Sigmoid colon (tissue), 6 donors: ENCODE measurements at regions not wholly inside any gene's neighbourhood (a gene's known extent, or its start where the extent isn't known, plus 50 kb on each side); places are given as distances from the start of the nearest gene placed in this dataset.

Source experiments
- DNase-seq: peaks from one replicate; pipeline ENCODE4 v3.0.0-alpha.2; 2019
- H3K27ac ChIP-seq, 4 donors: fragments of 200-600 bp; sonication (generic); one replicate each; pipeline ENCODE4 v1.5.1; 2016 to 2019; ENCODE audit warnings: mild to moderate bottlenecking in 1 of 4
- H3K27me3 ChIP-seq, 3 donors: fragments of 200-600 bp; sonication (generic); one replicate each; pipeline ENCODE4 v1.5.1; 2019; ENCODE audit warnings: mild to moderate bottlenecking in 1 of 3
- H3K36me3 ChIP-seq, 4 donors: fragments of 200-600 bp; sonication (generic); one replicate each; pipeline ENCODE4 v1.5.1; 2016 to 2019
- H3K4me1 ChIP-seq, 4 donors: fragments of 200-600 bp; sonication (generic); one replicate each; pipeline ENCODE4 v1.5.1; 2017 to 2019
- H3K4me3 ChIP-seq, 4 donors: fragments of 200-600 bp; sonication (generic); one replicate each; pipeline ENCODE4 v1.5.1; 2017 to 2019; ENCODE audit warnings: mild to moderate bottlenecking in 2 of 4, moderate library complexity in 1 of 4
- H3K9me3 ChIP-seq, 4 donors: fragments of 200-600 bp in 3 of 4; sonication (generic) in 3 of 4; one replicate each; pipeline versions ENCODE4 v1.5.1 to v1.6.1; 2013 to 2019
- CTCF ChIP-seq, 4 experiments: fragments of 450-650 bp in 3 of 4; fragments of 200-600 bp in 1 of 4; IDR thresholded peaks; one replicate each; pipeline ENCODE4 v1.5.1; 2016 to 2019; ENCODE audit warnings: antibody characterized with exemption in 4 of 4, mild to moderate bottlenecking in 3 of 4, moderate library complexity in 2 of 4
- EP300 ChIP-seq, 4 donors: sonication (generic); formaldehyde crosslinking; IDR thresholded peaks; one replicate each; pipeline ENCODE4 v1.6.1; 2017; ENCODE audit warnings: antibody characterized with exemption in 4 of 4
- POLR2A ChIP-seq, 2 donors: fragments of 450-650 bp; IDR thresholded peaks; one replicate each; pipeline ENCODE4 v1.6.1; 2016; ENCODE audit warnings: antibody characterized with exemption in 2 of 2, mild to moderate bottlenecking in 2 of 2, moderate library complexity in 2 of 2
- POLR2AphosphoS5 ChIP-seq, 4 donors: sonication (generic); formaldehyde crosslinking; IDR thresholded peaks; one replicate each; pipeline ENCODE4 v1.6.1; 2017; ENCODE audit warnings: antibody characterized with exemption in 4 of 4
- WGBS, 2 donors: extraction: QIAGEN DNeasy Blood & Tissue Kit; methylation state at CpG; one replicate each; pipeline ENCODE4 v1.1.7; 2013; 5-methylcytosine and 5-hydroxymethylcytosine counted together
- intact Hi-C: fragments of 100-400 bp; cut with DNase I; formaldehyde crosslinking; loops from one replicate; pipeline ENCODE4 v1.15.1; 2023
- donor health status: healthy with polysubstance abuse.
- donor health status: healthy.

- Histone ChIP-seq H3K9me3 (no peaks in the 10 kb centered on the region), H3K36me3 (no peaks in the 10 kb centered on the region), H3K4me3 (no peak overlapping the region), H3K27me3 (no peaks in the 10 kb centered on the region), H3K27ac (no peak overlapping the region), H3K4me1 (no peaks in the 10 kb centered on the region)
- intact Hi-C loops, result no loop called here
- WGBS, 2 donors, result 56 to 71% methylated on average over 11 of the region's 11 CpGs
- DNase-seq, result no peak
- TF ChIP-seq CTCF (IDR thresholded peaks at IDR 0.05), result no peak
- no peak for TF ChIP-seq POLR2AphosphoS5 (IDR thresholded peaks at IDR 0.05)
- TF ChIP-seq POLR2A (IDR thresholded peaks at IDR 0.05), result no peak
- TF ChIP-seq EP300 (IDR thresholded peaks at IDR 0.05), result no peak
Measured at GRCh38 chr5:166083183-166083959, 2208.1 kb upstream of the WWC1 start.

- Histone ChIP-seq H3K9me3 (no peaks in the 10 kb centered on the region), H3K27me3 (no peaks in the 10 kb centered on the region), H3K4me1 (no peaks in the 10 kb centered on the region), H3K4me3 (no peak overlapping the region), H3K36me3 (no peaks in the 10 kb centered on the region), H3K27ac (no peak overlapping the region)
- TF ChIP-seq POLR2AphosphoS5 (IDR thresholded peaks at IDR 0.05), result no peak
- no peak for TF ChIP-seq EP300 (IDR thresholded peaks at IDR 0.05)
- TF ChIP-seq CTCF (IDR thresholded peaks at IDR 0.05), result no peak
- no peak for TF ChIP-seq POLR2A (IDR thresholded peaks at IDR 0.05)
- 78 to 79% methylated on average over 2 of the region's 2 CpGs for WGBS, 2 donors
- intact Hi-C loops, result no loop called here
- DNase-seq, result no peak
Measured at GRCh38 chr5:166086568-166086967, 2204.9 kb upstream of the WWC1 start.

- Histone ChIP-seq H3K4me1 (no peaks in the 10 kb centered on the region), H3K36me3 (no peaks in the 10 kb centered on the region), H3K9me3 (no peaks in the 10 kb centered on the region), H3K4me3 (no peak overlapping the region), H3K27me3 (no peaks in the 10 kb centered on the region), H3K27ac (no peak overlapping the region)
- intact Hi-C loops, result no loop called here
- WGBS, 2 donors, result 48 to 50% methylated on average over 3 of the region's 3 CpGs
- no peak for DNase-seq
- no peak for TF ChIP-seq POLR2AphosphoS5 (IDR thresholded peaks at IDR 0.05)
- no peak for TF ChIP-seq CTCF (IDR thresholded peaks at IDR 0.05)
- no peak for TF ChIP-seq POLR2A (IDR thresholded peaks at IDR 0.05)
- no peak for TF ChIP-seq EP300 (IDR thresholded peaks at IDR 0.05)
Measured at GRCh38 chr5:166088389-166089039, 2202.9 kb upstream of the WWC1 start.

- Histone ChIP-seq H3K27ac (no peak overlapping the region), H3K4me3 (no peak overlapping the region), H3K9me3 (no peaks in the 10 kb centered on the region), H3K27me3 (no peaks in the 10 kb centered on the region), H3K36me3 (no peaks in the 10 kb centered on the region), H3K4me1 (no peaks in the 10 kb centered on the region)
- DNase-seq, result no peak
- intact Hi-C loops, result no loop called here
- 95 to 96% methylated on average over 1 of the region's 1 CpG for WGBS, 2 donors
- TF ChIP-seq POLR2A (IDR thresholded peaks at IDR 0.05), result no peak
- TF ChIP-seq POLR2AphosphoS5 (IDR thresholded peaks at IDR 0.05), result no peak
- TF ChIP-seq CTCF (IDR thresholded peaks at IDR 0.05), result no peak
- no peak for TF ChIP-seq EP300 (IDR thresholded peaks at IDR 0.05)
Measured at GRCh38 chr5:166091931-166092330, 2199.5 kb upstream of the WWC1 start.
